Left lung (tissue), 4 donors: ENCODE measurements at regions not wholly inside any gene's neighbourhood (a gene's known extent, or its start where the extent isn't known, plus 50 kb on each side); places are given as distances from the start of the nearest gene placed in this dataset.

Experiments
- ATAC-seq: fragments of 200-7000 bp; cut with Tn5 transposase; one replicate; pipeline ENCODE4 v1.9.1; 2020; ENCODE audit warnings: moderate library complexity
- DNase-seq, 4 donors: peaks; one replicate each; pipeline ENCODE4 v3.0.0-alpha.2; 2013 to 2020
- H3K27ac ChIP-seq, 2 donors: fragments of 200-600 bp; sonication (generic) in 1 of 2; one replicate each; pipeline versions ENCODE4 v1.5.0 to v1.8.0; 2020 to 2021
- H3K27me3 ChIP-seq, 2 donors: fragments of 200-600 bp; sonication (generic) in 1 of 2; one replicate each; pipeline versions ENCODE4 v1.5.0 to v1.8.0; 2020 to 2021
- H3K36me3 ChIP-seq, 2 donors: fragments of 200-600 bp; sonication (generic) in 1 of 2; one replicate each; pipeline versions ENCODE4 v1.5.0 to v1.8.0; 2020 to 2021
- H3K4me1 ChIP-seq, 2 donors: fragments of 200-600 bp; one replicate each; pipeline ENCODE4 v1.8.0; 2021
- H3K4me3 ChIP-seq, 2 donors: fragments of 200-600 bp; sonication (generic) in 1 of 2; one replicate each; pipeline versions ENCODE4 v1.5.0 to v1.8.0; 2020 to 2021; ENCODE audit warnings: mild to moderate bottlenecking in 1 of 2
- H3K9me3 ChIP-seq, 2 donors: fragments of 200-600 bp; sonication (generic) in 1 of 2; one replicate each; pipeline versions ENCODE4 v1.5.0 to v1.8.0; 2020 to 2021
- CTCF ChIP-seq, 2 donors: fragments of 200-600 bp; sonication (generic) in 1 of 2; IDR thresholded peaks; one replicate each; pipeline versions ENCODE4 v1.5.0 to v1.8.0; 2021; ENCODE audit warnings: antibody characterized with exemption in 2 of 2
- intact Hi-C, 2 donors: fragments of 100-400 bp; cut with DNase I; formaldehyde crosslinking; loops; one replicate each; pipeline versions ENCODE4 v1.11.2 to v1.14.2; 2022
- donor health status: DM: no; HTN: yes; CAD: no.
- donor health status: DM: no; HTN: no; CAD: no.

GRCh38 chr3:25074149-25074548, 353.9 kb upstream of the RARB start:
- H3K27ac ChIP-seq, result no peak overlapping the region
- intact Hi-C loops, result no loop called here
- DNase-seq, result no peak
- TF ChIP-seq CTCF (IDR thresholded peaks at IDR 0.05), result no peak
- ATAC-seq, result no peak
- H3K36me3 ChIP-seq, result no peaks in the 10 kb centered on the region
- H3K4me3 ChIP-seq, result no peak overlapping the region
- H3K4me1 ChIP-seq, result no peaks in the 10 kb centered on the region
- no peaks in the 10 kb centered on the region for H3K9me3 ChIP-seq
- no peaks in the 10 kb centered on the region for H3K27me3 ChIP-seq

GRCh38 chr3:25080461-25080860, 347.6 kb upstream of the RARB start:
- Histone ChIP-seq H3K4me1 (no peaks in the 10 kb centered on the region), H3K9me3 (no peaks in the 10 kb centered on the region), H3K27ac (no peak overlapping the region), H3K27me3 (no peaks in the 10 kb centered on the region), H3K4me3 (no peak overlapping the region), H3K36me3 (no peaks in the 10 kb centered on the region)
- DNase-seq (no peak), ATAC-seq (no peak)
- no peak for TF ChIP-seq CTCF (IDR thresholded peaks at IDR 0.05)
- intact Hi-C loops, result no loop called here

- intact Hi-C loops, result no loop called here
- H3K36me3 ChIP-seq, result no peaks in the 10 kb centered on the region
- no peaks in the 10 kb centered on the region for H3K9me3 ChIP-seq
- no peak overlapping the region for H3K4me3 ChIP-seq
- TF ChIP-seq CTCF (IDR thresholded peaks at IDR 0.05), result no peak
- ATAC-seq (no peak), DNase-seq (no peak)
- H3K27me3 ChIP-seq, result no peaks in the 10 kb centered on the region
- no peak overlapping the region for H3K27ac ChIP-seq
- no peaks in the 10 kb centered on the region for H3K4me1 ChIP-seq
Measured at GRCh38 chr3:25084016-25084415, 344.0 kb upstream of the RARB start.

GRCh38 chr3:25086721-25087120, 341.3 kb upstream of the RARB start:
- ATAC-seq (no peak), DNase-seq (no peak)
- Histone ChIP-seq H3K4me1 (no peaks in the 10 kb centered on the region), H3K27me3 (no peaks in the 10 kb centered on the region), H3K4me3 (no peak overlapping the region), H3K9me3 (no peaks in the 10 kb centered on the region), H3K27ac (no peak overlapping the region), H3K36me3 (no peaks in the 10 kb centered on the region)
- intact Hi-C loops, result no loop called here
- no peak for TF ChIP-seq CTCF (IDR thresholded peaks at IDR 0.05)

- H3K9me3 ChIP-seq, result no peaks in the 10 kb centered on the region
- intact Hi-C loops, result no loop called here
Measured at GRCh38 chr3:25088284-25088683, 339.8 kb upstream of the RARB start.

More at GRCh38 chr3:25088284-25088683, 339.8 kb upstream of the RARB start:
- H3K36me3 ChIP-seq, result no peaks in the 10 kb centered on the region
- no peak for TF ChIP-seq CTCF (IDR thresholded peaks at IDR 0.05)
- no peaks in the 10 kb centered on the region for H3K4me1 ChIP-seq
- no peaks in the 10 kb centered on the region for H3K27me3 ChIP-seq
- no peak overlapping the region for H3K27ac ChIP-seq
- no peak for DNase-seq
- ATAC-seq, result no peak
- H3K4me3 ChIP-seq, result no peak overlapping the region
